K562 (cell line): ENCODE measurements at regions not wholly inside any gene's neighbourhood (a gene's known extent, or its start where the extent isn't known, plus 50 kb on each side); places are given as distances from the start of the nearest gene placed in this dataset.

Source experiments
- ATAC-seq: fragments of 200-7000 bp; cut with Tn5 transposase; 3 replicates; pipeline ENCODE4 v1.9.1; 2020; ENCODE audit warnings: moderate library complexity
- BruUV-seq: library from RNA; stranded (reverse); fragments of 400-500 nt; replicated peaks from 2 replicates; lab custom pipeline; 2021; lab: Mats Ljungman, UMichigan
- CTCF ChIA-PET: fragments of 300-600 bp; formaldehyde crosslinking; extraction: SDS; loops from one replicate; lab custom pipeline; 2021; ENCODE audit warnings: low intra/inter-chr PET ratio; lab: Yijun Ruan, JAX
- POLR2A ChIA-PET: fragments of 300-600, 350-650 bp; sonication (Branson Sonifier 250); formaldehyde crosslinking; extraction: SDS; loops from one replicate; lab custom pipeline; 2021; ENCODE audit warnings: antibody characterized with exemption, inconsistent platforms; lab: Yijun Ruan, JAX
- DNase-seq, 4 experiments: peaks; one replicate each; pipeline versions ENCODE4 v3.0.0 to v3.0.0-alpha.2; 2011 to 2018; ENCODE audit warnings: low spot score in 3 of 4, mixed read lengths in 3 of 4; ENCODE audit errors: extremely low read depth in 1 of 4
- FAIRE-seq: peaks from 2 replicates; lab custom pipeline; 2011; peaks lifted over from hg19 to GRCh38; lab: Jason Lieb, UNC
- H2AFZ ChIP-seq: 2 replicates; pipeline ENCODE4 v1.6.0; 2011; ENCODE audit warnings: low read depth, low read length, control low read depth, inconsistent platforms
- H3K27ac ChIP-seq: fragments of 200-600 bp; 3 replicates; pipeline ENCODE4 v1.8.0; 2011; ENCODE audit warnings: low read depth, mild to moderate bottlenecking, control low read depth, inconsistent platforms, low read length, moderate library complexity, mixed read lengths; ENCODE audit errors: extremely low read depth
- H3K27me3 ChIP-seq, 2 experiments: fragments of 300-600 bp in 1 of 2; 2 replicates in 1 of 2; 3 replicates in 1 of 2; pipeline versions ENCODE4 v1.6.0 to v1.8.0; 2011; ENCODE audit warnings: inconsistent platforms in 2 of 2, low read length in 2 of 2, mild to moderate bottlenecking in 1 of 2, mixed read lengths in 1 of 2, moderate library complexity in 1 of 2; ENCODE audit not compliant: control insufficient read depth in 2 of 2, insufficient read depth in 2 of 2
- H3K36me3 ChIP-seq: fragments of 300-600 bp; 3 replicates; pipeline ENCODE4 v1.8.0; 2011; ENCODE audit warnings: mild to moderate bottlenecking, low read length, inconsistent platforms; ENCODE audit not compliant: control insufficient read depth, insufficient read depth
- H3K4me1 ChIP-seq, 2 experiments: fragments of 200-600 bp in 1 of 2; replicated peaks in 1 of 2; 2 replicates in 1 of 2; 3 replicates in 1 of 2; pipeline versions ENCODE4 v1.5.1 to v1.8.0; 2011; ENCODE audit warnings: inconsistent platforms in 2 of 2, low read length in 2 of 2, mild to moderate bottlenecking in 1 of 2, mixed read lengths in 1 of 2, moderate library complexity in 1 of 2; ENCODE audit not compliant: control insufficient read depth in 2 of 2, insufficient read depth in 2 of 2
- H3K4me2 ChIP-seq: 2 replicates; pipeline ENCODE4 v1.6.1; 2011; ENCODE audit warnings: low read length, control low read depth, inconsistent platforms, mixed read lengths; ENCODE audit not compliant: insufficient read depth
- H3K4me3 ChIP-seq: fragments of 200-600 bp; sonication (generic), shearing (Covaris generic); 2 replicates; pipeline ENCODE4 v1.5.1; 2016; ENCODE audit warnings: control low read depth, inconsistent platforms
- H3K79me2 ChIP-seq: fragments of 200-600 bp; 3 replicates; pipeline ENCODE4 v1.8.0; 2011; ENCODE audit warnings: low read length, inconsistent platforms; ENCODE audit not compliant: control insufficient read depth, insufficient read depth
- H3K9ac ChIP-seq, 2 experiments: 2 replicates each; pipeline versions ENCODE4 v1.6.0 to v1.6.1; 2011; ENCODE audit warnings: low read depth in 2 of 2, low read length in 2 of 2, control low read depth in 1 of 2, inconsistent platforms in 1 of 2, mild to moderate bottlenecking in 1 of 2, mixed read lengths in 1 of 2; ENCODE audit not compliant: insufficient read depth in 1 of 2
- H3K9me1 ChIP-seq: one replicate; pipeline ENCODE4 v1.6.0; 2011; ENCODE audit warnings: inconsistent platforms, mild to moderate bottlenecking, low read length, moderate library complexity; ENCODE audit not compliant: control insufficient read depth, insufficient read depth
- H3K9me3 ChIP-seq: replicated peaks from 2 replicates; pipeline ENCODE4 v1.5.1; 2011; ENCODE audit warnings: low read depth, low read length, inconsistent platforms; ENCODE audit not compliant: control insufficient read depth, insufficient read depth
- H4K20me1 ChIP-seq: replicated peaks from 2 replicates; pipeline ENCODE4 v1.6.1; 2011; ENCODE audit warnings: low read length, inconsistent platforms, mixed read lengths; ENCODE audit not compliant: control insufficient read depth, insufficient read depth
- BMI1 ChIP-seq: fragments of 150-350 bp; IDR thresholded peaks from 2 replicates; pipeline ENCODE4 v1.6.1; 2014; ENCODE audit warnings: low read length
- CCNT2 ChIP-seq: IDR thresholded peaks from 2 replicates; pipeline ENCODE4 v1.6.1; 2011; ENCODE audit warnings: borderline replicate concordance, low read depth, mild to moderate bottlenecking, moderate library complexity, mixed read lengths, low read length; ENCODE audit not compliant: insufficient read length; ENCODE audit errors: extremely low read depth
- ELF1 ChIP-seq: fragments of 200-800 bp; sonication (Bioruptor generic); IDR thresholded peaks from 2 replicates; pipeline ENCODE4 v1.6.1; 2016; ENCODE audit warnings: missing genetic modification characterization, missing compliant biosample characterization
- GTF2A2 ChIP-seq: IDR thresholded peaks from 2 replicates; pipeline ENCODE4 v1.6.1; 2016; ENCODE audit warnings: mild to moderate bottlenecking, missing genetic modification characterization, missing compliant biosample characterization
- MAFK ChIP-seq: IDR thresholded peaks from 2 replicates; pipeline ENCODE4 v1.6.1; 2011; ENCODE audit warnings: low read length, improper control_type of control experiment
- ZFP1 ChIP-seq: fragments of 450-650 bp; formaldehyde crosslinking; IDR thresholded peaks from 2 replicates; pipeline ENCODE4 v1.4.0; 2020; ENCODE audit warnings: mild to moderate bottlenecking, mixed read lengths
- ZNF584 ChIP-seq: fragments of 200-800 bp; sonication (Bioruptor generic); IDR thresholded peaks from 2 replicates; pipeline ENCODE4 v1.6.1; 2016; ENCODE audit warnings: low read depth, mild to moderate bottlenecking, missing genetic modification characterization, missing compliant biosample characterization
- WGBS: fragments of 100-300 bp; shearing (Covaris generic); methylation state at CpG from one replicate; pipeline ENCODE4 v1.1.6; 2016; ENCODE audit warnings: low coverage, mixed read lengths; ENCODE audit not compliant: insufficient coverage; ENCODE audit errors: missing lambda C conversion rate; 5-methylcytosine and 5-hydroxymethylcytosine counted together
- in situ Hi-C: fragments of 300-500 bp; cut with MboI; formaldehyde crosslinking; loops from 4 replicates; pipeline ENCODE4 v1.15.0; 2018; ENCODE audit warnings: inconsistent platforms, mixed read lengths
- intact Hi-C: fragments of 100-400 bp; cut with micrococcal nuclease; formaldehyde crosslinking; loops from 2 replicates; pipeline ENCODE4 v1.14.2; 2022
- TF ChIP-seq, protein P1 (sequence below): fragments of 450-650 bp; IDR thresholded peaks from 2 replicates; pipeline ENCODE4 v1.7.1; 2018; ENCODE audit warnings: mild to moderate bottlenecking, low read depth; ENCODE audit not compliant: partially characterized antibody
- TF ChIP-seq, protein P2 (sequence below): fragments of 450-650 bp; IDR thresholded peaks from 2 replicates; pipeline ENCODE4 v1.6.1; 2016; ENCODE audit warnings: low read depth, mild to moderate bottlenecking, moderate library complexity

DNA sequence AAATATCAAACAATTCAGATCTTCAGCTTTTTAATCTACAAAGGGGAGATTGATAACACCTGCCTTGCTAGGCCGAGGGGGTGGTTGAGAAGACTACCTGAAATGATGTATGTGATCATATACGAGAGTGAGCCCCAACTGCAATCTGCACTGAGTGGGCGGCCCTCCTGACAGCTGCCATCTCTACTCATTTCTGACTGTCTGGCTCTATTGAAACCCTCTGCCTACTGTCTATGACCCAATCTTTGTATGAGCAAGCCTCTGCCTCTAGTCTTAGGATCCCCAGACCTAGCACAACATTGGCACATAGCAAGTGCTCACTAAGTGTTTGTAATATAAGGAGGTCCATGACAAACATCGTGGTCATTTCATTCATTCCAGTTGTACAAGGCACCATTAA is 144.4 kb upstream of the NR2F2 start:
- POLR2A ChIA-PET, result interaction anchor here (0.6 kb wide), 1 partner anchor 381 kb away, joined by 3 read pairs; no protein-coding TSS in a partner anchor
- no peak overlapping the region for H3K9ac ChIP-seq

More for the DNA sequence above, 144.4 kb upstream of the NR2F2 start:
- ATAC-seq, result no peak
- no peak for DNase-seq
- Histone ChIP-seq H3K4me2 (no peak overlapping the region), H3K36me3 (no peaks in the 10 kb centered on the region; the same call in 2 of the 3 replicates), H3K4me1 (no peaks in the 10 kb centered on the region; a peak in 1 of 5 replicates), H3K9me1 (no peaks in the 10 kb centered on the region), H4K20me1 (no peaks in the 10 kb centered on the region), H3K79me2 (no peaks in the 10 kb centered on the region), H3K4me3 (no peak overlapping the region), H3K9me3 (no peaks in the 10 kb centered on the region; the same call in 1 of the 2 replicates), H3K27ac (no peak overlapping the region)
- BruUV-seq, result no TSS peak
- intact Hi-C loops (no loop called here), in situ Hi-C loops (no loop called here)
- WGBS, result 70% methylated on average over 4 of the region's 4 CpGs
- FAIRE-seq, result peak; percentile 23
- CTCF ChIA-PET, result no interaction called here
- TF ChIP-seq, protein P1, sequence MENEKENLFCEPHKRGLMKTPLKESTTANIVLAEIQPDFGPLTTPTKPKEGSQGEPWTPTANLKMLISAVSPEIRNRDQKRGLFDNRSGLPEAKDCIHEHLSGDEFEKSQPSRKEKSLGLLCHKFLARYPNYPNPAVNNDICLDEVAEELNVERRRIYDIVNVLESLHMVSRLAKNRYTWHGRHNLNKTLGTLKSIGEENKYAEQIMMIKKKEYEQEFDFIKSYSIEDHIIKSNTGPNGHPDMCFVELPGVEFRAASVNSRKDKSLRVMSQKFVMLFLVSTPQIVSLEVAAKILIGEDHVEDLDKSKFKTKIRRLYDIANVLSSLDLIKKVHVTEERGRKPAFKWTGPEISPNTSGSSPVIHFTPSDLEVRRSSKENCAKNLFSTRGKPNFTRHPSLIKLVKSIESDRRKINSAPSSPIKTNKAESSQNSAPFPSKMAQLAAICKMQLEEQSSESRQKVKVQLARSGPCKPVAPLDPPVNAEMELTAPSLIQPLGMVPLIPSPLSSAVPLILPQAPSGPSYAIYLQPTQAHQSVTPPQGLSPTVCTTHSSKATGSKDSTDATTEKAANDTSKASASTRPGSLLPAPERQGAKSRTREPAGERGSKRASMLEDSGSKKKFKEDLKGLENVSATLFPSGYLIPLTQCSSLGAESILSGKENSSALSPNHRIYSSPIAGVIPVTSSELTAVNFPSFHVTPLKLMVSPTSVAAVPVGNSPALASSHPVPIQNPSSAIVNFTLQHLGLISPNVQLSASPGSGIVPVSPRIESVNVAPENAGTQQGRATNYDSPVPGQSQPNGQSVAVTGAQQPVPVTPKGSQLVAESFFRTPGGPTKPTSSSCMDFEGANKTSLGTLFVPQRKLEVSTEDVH, result no peak
- TF ChIP-seq ZNF584 (CRISPR knock-in tag) (no peak), BMI1 (no peak), GTF2A2 (tag) (no peak), ELF1 (tag) (no peak), ZFP1 (no peak), MAFK (no peak), CCNT2 (no peak)
- TF ChIP-seq, protein P2, sequence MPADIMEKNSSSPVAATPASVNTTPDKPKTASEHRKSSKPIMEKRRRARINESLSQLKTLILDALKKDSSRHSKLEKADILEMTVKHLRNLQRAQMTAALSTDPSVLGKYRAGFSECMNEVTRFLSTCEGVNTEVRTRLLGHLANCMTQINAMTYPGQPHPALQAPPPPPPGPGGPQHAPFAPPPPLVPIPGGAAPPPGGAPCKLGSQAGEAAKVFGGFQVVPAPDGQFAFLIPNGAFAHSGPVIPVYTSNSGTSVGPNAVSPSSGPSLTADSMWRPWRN, result no peak
- TF ChIP-seq, all 486 proteins: peak for 0
- Histone ChIP-seq H2AFZ (no peak overlapping the region), H3K27me3 (no peaks in the 10 kb centered on the region)
